ENCODE measurements at regions not wholly inside any gene's neighbourhood (a gene's known extent, or its start where the extent isn't known, plus 50 kb on each side); places are given as distances from the start of the nearest gene placed in this dataset.
A peak's percentile ranks its signal among the peaks of the same experiment; 100 is the strongest.

DNA sequence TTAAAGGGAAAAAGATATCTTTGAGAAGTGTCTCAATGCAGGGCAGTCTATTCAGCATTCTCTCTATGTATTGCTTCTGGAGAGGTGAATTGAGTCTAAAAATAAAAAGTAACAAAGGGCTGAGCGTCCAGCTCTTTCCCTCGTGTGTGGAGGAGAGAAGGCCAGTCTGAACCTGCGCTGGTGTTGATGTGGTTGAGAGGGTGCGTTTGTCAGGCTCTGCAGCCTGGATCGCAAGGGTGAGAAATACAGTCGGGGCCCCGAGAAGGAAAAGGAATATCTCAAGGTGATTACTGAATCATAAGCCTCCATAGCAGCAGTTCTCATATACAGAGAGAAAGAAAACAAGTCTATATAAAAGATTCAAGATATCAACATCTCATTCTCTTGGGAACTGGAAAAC is 494.1 kb upstream of the MDFIC2 start:
- in situ Hi-C loops (cut with HindIII; ENCODE audit: low pct_unique_long_range_greater_than_20kb, low sequenced_read_pairs): no loop called here
- TF ChIP-seq JUND (IDR thresholded peaks at IDR 0.05; ENCODE audit: low read depth): no peak
- DNase-seq (ENCODE audit: low read depth in 1 of 2, low spot score in 1 of 2): no peak

DNA sequence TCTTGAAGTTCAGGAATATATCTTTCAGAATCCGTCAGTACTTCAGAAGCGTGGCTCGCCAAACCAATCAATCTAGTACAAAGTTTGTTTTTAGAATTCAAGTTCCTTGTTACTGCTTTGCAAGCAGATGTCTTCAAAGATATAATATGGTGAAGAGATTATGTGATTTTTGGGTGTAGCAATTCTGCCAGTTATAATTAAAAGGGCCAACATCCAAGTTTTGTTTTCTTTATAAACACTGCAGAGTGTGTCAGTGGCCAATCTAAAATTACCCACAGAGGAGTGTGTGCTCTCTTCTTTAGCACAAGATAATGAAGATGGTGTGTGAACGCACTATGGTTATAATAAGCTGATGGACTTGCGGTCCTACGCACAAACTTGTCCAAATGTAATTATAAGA is 493.6 kb upstream of the MDFIC2 start:
- TF ChIP-seq JUND (IDR thresholded peaks at IDR 0.05; ENCODE audit: low read depth): peak; percentile 67
- peak in 1 of 2 experiments; percentile 4 for DNase-seq (ENCODE audit: low read depth in 1 of 2, low spot score in 1 of 2)
- in situ Hi-C loops (cut with HindIII; ENCODE audit: low pct_unique_long_range_greater_than_20kb, low sequenced_read_pairs): no loop called here

DNA sequence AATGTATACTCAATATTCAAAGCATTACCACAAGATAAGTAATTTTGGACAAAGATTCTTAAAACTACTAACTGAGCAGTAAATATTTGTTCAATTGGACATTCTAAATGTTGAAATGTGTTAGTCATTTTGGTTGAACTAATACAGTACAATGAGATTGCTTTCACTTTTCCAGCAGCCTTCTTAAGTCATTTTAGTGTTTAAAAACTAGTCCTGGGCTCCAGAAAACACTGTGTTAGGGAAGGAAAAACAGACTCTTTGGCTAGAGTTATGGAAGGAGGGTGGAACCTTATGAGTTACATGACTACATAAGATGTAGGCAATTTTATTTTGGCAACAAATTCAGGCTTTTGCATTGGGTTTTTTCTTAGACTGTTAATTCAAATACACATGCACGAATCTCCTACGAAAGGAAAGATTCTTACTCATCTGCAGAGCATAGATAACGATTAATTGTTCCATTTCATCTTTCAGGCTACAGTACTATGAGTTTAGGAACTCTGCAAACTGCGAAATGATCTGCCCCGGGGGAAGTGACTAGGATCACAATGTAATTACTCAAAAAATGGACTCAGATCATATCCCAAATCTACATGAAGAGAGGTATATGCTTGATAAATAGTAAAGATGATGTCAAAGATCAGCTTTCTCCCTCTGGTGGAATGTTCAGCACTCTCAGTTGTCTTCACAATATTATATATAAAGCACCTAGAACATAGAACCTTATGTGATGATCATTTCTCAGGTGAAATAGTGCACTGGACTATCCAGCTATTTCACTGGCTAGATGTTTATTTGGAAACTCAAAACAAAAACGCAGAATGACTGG is 492.8 kb upstream of the MDFIC2 start:
- DNase-seq (ENCODE audit: low read depth in 1 of 2, low spot score in 1 of 2): peak in 1 of 2 experiments; percentile 7
- in situ Hi-C loops (cut with HindIII; ENCODE audit: low pct_unique_long_range_greater_than_20kb, low sequenced_read_pairs): no loop called here
- TF ChIP-seq JUND (IDR thresholded peaks at IDR 0.05; ENCODE audit: low read depth): no peak

DNA sequence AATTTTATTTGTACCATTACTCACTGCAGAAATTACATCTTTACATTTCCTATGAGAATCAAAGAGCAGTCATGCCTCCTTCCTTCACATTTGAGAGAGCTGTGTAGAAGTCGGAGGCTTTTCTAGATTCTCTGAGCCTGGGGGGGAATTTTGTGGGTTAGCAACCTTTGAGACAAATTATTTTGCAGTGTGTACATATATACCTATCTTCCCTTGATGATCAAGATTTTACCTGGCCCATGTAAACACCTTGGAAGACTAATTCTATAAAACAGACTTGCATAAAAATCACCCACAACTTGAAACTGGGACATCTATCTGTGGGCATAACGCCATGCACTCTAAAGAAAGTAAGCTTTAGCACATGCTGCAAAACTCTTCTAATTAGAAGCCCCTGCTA is 491.5 kb upstream of the MDFIC2 start:
- in situ Hi-C loops (cut with HindIII; ENCODE audit: low pct_unique_long_range_greater_than_20kb, low sequenced_read_pairs): no loop called here
- peak in 1 of 2 experiments; percentile 73 for DNase-seq (ENCODE audit: low read depth in 1 of 2, low spot score in 1 of 2)
- peak; percentile 90 for TF ChIP-seq JUND (IDR thresholded peaks at IDR 0.05; ENCODE audit: low read depth)

DNA sequence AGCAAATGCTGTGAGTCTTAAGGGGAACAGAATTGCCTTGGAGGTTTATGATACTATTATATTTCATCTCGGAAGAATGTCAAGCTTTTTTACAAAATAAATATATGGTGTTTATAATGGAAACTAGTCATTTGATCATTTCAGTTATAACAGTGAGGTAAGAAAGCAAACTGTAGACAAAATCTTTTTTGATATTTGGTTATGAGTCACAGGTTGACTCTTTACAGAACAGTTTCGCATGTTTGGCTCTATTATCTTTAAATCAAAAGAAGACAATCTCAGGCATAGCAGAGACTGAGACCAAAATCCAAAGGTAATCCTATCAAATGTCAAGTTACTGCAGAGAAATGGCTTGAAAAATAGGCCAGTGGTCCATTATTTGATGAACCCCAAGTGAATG is 490.9 kb upstream of the MDFIC2 start:
- TF ChIP-seq JUND (IDR thresholded peaks at IDR 0.05; ENCODE audit: low read depth): peak; percentile 94
- peak in 1 of 2 experiments; percentile 17 for DNase-seq (ENCODE audit: low read depth in 1 of 2, low spot score in 1 of 2)
- in situ Hi-C loops (cut with HindIII; ENCODE audit: low pct_unique_long_range_greater_than_20kb, low sequenced_read_pairs): no loop called here

DNA sequence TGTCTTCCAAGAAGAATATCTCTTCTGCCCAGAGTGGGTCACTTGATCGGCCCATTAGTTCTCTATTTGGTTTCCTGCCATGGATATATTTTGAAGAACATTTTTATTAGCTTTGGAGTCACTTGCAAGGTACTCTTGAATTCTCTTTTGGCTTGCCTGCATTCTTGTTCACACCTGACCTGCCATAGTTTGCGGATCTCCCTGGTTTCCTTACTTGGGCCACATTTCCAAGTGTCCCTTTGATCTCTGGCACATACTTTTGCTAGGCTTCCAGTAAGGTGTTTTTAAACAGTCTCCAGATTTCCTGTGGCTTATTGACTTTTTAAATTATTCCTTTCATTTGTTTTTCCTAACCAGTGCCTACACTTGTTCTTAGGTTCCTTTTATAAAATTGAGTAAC is 488.5 kb upstream of the MDFIC2 start:
- TF ChIP-seq JUND (IDR thresholded peaks at IDR 0.05; ENCODE audit: low read depth): no peak
- in situ Hi-C loops (cut with HindIII; ENCODE audit: low pct_unique_long_range_greater_than_20kb, low sequenced_read_pairs): no loop called here
- DNase-seq (ENCODE audit: low read depth in 1 of 2, low spot score in 1 of 2): no peak

DNA sequence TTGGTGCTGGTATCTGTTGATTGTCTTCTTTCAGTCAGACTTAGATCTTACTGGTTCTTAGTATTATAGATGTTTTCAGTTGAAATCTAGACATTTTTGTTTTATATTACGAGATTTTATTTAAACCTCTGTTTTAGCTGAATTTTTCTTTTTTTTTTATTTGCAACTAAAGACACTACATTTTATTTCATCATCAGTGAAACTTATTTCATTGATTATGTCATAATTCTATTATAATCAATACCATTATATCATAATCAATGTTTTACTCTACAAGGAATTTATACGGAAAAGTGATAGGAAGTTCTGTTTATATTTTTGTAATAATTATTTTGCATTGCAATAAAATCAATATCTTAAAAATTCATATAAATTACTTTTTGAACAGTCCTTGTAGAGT is 477.4 kb upstream of the MDFIC2 start:
- TF ChIP-seq JUND (IDR thresholded peaks at IDR 0.05; ENCODE audit: low read depth): no peak
- in situ Hi-C loops (cut with HindIII; ENCODE audit: low pct_unique_long_range_greater_than_20kb, low sequenced_read_pairs): no loop called here
- DNase-seq (ENCODE audit: low read depth in 1 of 2, low spot score in 1 of 2): no peak

DNA sequence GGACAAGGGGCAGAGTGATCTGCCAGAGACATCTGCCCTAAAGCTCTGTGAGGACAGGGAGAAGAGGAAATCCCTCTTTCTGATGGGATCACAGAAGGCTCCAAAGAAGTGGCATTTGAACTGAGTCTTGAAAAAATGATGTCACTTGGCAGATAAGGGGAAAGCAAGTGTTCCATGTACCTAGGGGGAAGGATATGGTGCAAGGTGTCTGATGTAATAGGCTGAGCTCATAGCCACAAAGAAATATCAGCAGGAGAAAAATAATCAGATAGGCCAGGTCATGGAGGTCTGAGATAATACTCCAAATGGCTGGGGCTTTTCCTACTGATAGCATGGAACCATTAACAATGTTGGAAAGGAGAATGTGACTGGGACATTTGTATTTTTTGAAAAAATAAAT is 468.4 kb upstream of the MDFIC2 start:
- no peak for DNase-seq (ENCODE audit: low read depth in 1 of 2, low spot score in 1 of 2)
- no peak for TF ChIP-seq JUND (IDR thresholded peaks at IDR 0.05; ENCODE audit: low read depth)
- in situ Hi-C loops (cut with HindIII; ENCODE audit: low pct_unique_long_range_greater_than_20kb, low sequenced_read_pairs): no loop called here

DNA sequence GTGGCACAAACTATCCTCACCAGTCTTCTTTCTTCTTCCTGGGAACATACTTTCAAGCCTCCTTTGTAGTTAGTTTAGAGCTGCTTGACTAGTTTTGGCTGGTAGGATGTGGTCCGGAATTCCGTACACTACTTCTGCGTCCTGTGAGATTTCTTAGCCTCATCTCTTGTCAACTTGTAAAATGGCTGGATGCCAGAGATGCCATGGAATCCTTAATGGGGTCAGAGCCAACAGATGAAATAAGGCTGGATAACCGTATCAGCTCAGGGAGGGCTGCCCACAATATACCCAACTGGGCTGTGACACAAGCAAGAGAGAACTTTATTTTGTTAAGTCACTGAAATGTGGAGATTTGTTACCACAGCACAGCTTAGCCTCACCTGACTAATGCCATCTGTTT is 466.9 kb upstream of the MDFIC2 start:
- DNase-seq (ENCODE audit: low read depth in 1 of 2, low spot score in 1 of 2): no peak

DNA sequence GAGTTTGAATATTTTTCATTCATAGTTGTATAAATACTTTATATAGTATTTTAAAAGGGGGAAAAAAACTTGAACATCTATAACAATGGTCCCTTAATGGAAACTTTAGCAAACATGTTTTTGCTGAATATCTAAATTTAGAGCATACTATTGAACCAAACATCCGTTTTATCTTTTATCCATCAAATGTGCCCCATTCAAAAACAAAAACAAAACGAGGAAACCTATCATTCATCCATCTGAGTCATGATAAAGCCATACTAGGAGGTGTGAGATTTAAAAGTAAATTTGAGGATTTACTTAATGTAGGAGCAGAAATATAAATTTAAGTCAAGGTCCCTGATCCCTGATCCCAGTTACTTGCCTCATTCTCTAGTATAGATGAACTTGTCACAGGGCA is 463.6 kb upstream of the MDFIC2 start:
- no peak for TF ChIP-seq JUND (IDR thresholded peaks at IDR 0.05; ENCODE audit: low read depth)
- no peak for DNase-seq (ENCODE audit: low read depth in 1 of 2, low spot score in 1 of 2)
- in situ Hi-C loops (cut with HindIII; ENCODE audit: low pct_unique_long_range_greater_than_20kb, low sequenced_read_pairs): no loop called here

More for the DNA sequence above, 466.9 kb upstream of the MDFIC2 start:
- TF ChIP-seq JUND (IDR thresholded peaks at IDR 0.05; ENCODE audit: low read depth): no peak
- in situ Hi-C loops (cut with HindIII; ENCODE audit: low pct_unique_long_range_greater_than_20kb, low sequenced_read_pairs): no loop called here

DNA sequence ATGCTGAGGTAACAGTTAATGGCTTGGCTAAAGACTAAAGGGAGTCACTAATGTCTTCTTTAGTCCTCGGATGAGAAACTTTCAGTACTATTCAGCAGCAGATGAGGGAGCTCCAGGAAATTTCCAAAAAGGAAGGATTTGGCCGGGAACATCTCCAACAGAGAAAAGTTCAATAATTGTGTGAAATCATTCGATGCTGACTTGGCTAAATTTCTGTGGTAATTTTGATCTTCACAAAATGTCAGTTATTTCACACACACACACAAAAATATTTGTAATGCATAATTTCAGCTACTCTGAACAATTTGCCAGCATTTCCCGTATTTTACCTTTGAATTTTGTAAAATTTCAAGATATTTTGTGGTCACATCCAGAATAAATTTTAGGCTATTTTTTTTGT is 462.8 kb upstream of the MDFIC2 start:
- in situ Hi-C loops (cut with HindIII; ENCODE audit: low pct_unique_long_range_greater_than_20kb, low sequenced_read_pairs): no loop called here
- no peak for TF ChIP-seq JUND (IDR thresholded peaks at IDR 0.05; ENCODE audit: low read depth)
- DNase-seq (ENCODE audit: low read depth in 1 of 2, low spot score in 1 of 2): no peak

DNA sequence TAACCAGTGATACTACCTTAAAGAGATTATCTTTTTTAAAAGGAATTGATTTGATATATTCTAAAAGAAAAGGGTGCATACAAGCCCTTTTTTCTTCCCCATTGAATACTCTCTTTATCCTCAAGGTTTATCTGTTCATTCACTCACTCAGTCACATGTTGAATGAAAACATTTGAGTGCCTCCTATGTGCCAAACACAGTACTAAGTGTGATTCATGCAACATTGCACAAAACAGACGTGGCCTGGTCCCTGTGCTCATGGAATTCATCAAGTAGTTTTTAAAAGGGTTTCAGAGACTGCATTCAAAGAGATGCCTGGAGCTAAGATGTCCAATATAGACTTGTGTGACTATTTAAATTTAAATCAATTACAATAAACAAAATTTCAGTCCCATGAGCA is 462.2 kb upstream of the MDFIC2 start:
- in situ Hi-C loops (cut with HindIII; ENCODE audit: low pct_unique_long_range_greater_than_20kb, low sequenced_read_pairs): no loop called here
- no peak for DNase-seq (ENCODE audit: low read depth in 1 of 2, low spot score in 1 of 2)
- no peak for TF ChIP-seq JUND (IDR thresholded peaks at IDR 0.05; ENCODE audit: low read depth)

DNA sequence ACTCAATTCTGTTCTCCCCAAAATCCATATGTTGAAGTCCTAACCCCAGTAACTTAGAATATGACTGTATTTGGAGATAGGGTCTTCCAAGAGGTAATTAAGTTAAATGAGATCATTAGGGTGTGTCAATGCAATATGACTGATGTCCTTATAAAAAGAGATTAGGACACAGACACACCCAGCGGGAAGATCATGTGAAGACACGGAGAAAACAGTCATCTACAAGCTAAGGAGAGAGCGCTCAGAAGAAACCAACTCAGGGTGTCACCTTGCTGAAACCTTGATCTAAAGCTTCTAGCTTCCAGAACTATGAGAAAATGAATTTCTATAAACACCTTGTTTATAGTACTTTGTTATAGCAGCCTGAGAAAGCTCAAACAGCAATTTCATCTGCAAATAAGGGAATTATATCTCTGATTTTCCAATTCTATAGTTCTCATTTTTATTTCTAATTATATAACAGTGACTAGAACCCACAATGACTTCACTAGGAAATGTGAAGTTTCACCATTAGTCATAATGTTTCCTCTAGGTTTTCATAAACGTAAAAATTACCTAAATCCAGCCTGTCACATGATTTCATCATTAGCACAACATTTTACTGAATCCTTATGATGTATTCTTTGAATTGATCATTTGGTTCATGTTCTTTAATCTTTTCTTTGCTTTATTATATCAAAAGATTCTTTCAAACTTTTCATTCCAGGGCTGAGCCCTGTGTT is 459.1 kb upstream of the MDFIC2 start:
- no peak for DNase-seq (ENCODE audit: low read depth in 1 of 2, low spot score in 1 of 2)
- no peak for TF ChIP-seq JUND (IDR thresholded peaks at IDR 0.05; ENCODE audit: low read depth)
- in situ Hi-C loops (cut with HindIII; ENCODE audit: low pct_unique_long_range_greater_than_20kb, low sequenced_read_pairs): no loop called here
